Hepatocyte (in vitro differentiated cells): ENCODE measurements at regions not wholly inside any gene's neighbourhood (a gene's known extent, or its start where the extent isn't known, plus 50 kb on each side); places are given as distances from the start of the nearest gene placed in this dataset.

Source experiments
- DNase-seq: peaks from one replicate; pipeline ENCODE4 v3.0.0-alpha.2; 2016; ENCODE audit warnings: low spot score
- H2AFZ ChIP-seq: fragments of 200-600 bp; sonication (generic); 2 replicates; pipeline ENCODE4 v1.6.0; 2016; ENCODE audit warnings: antibody characterized with exemption, mild to moderate bottlenecking
- H3K27ac ChIP-seq: fragments of 200-600 bp; sonication (generic); 2 replicates; pipeline ENCODE4 v1.5.1; 2016; ENCODE audit warnings: mild to moderate bottlenecking
- H3K27me3 ChIP-seq: fragments of 200-600 bp; sonication (generic); 2 replicates; pipeline ENCODE4 v1.6.1; 2016
- H3K36me3 ChIP-seq: fragments of 200-600 bp; sonication (generic); replicated peaks from 2 replicates; pipeline ENCODE4 v1.5.1; 2016; ENCODE audit warnings: low read depth; ENCODE audit not compliant: insufficient read depth
- H3K4me1 ChIP-seq: fragments of 200-600 bp; sonication (generic); 2 replicates; pipeline ENCODE4 v1.5.1; 2016; ENCODE audit warnings: mild to moderate bottlenecking, moderate library complexity; ENCODE audit not compliant: insufficient read depth
- H3K4me2 ChIP-seq: fragments of 200-600 bp; sonication (generic); 2 replicates; pipeline ENCODE4 v1.6.0; 2016
- H3K4me3 ChIP-seq: fragments of 200-600 bp; sonication (generic); 2 replicates; pipeline ENCODE4 v1.5.1; 2016; ENCODE audit warnings: mild to moderate bottlenecking
- H3K79me2 ChIP-seq: fragments of 200-600 bp; sonication (generic); 2 replicates; pipeline ENCODE4 v1.6.0; 2017; ENCODE audit warnings: mild to moderate bottlenecking
- H3K9me2 ChIP-seq: fragments of 200-600 bp; sonication (generic); replicated peaks from 2 replicates; pipeline ENCODE4 v1.6.0; 2017; ENCODE audit warnings: mild to moderate bottlenecking; ENCODE audit not compliant: insufficient read depth
- H3K9me3 ChIP-seq: fragments of 200-600 bp; sonication (generic); 2 replicates; pipeline ENCODE4 v1.5.1; 2016; ENCODE audit warnings: low read depth, mild to moderate bottlenecking
- H4K20me1 ChIP-seq: fragments of 200-600 bp; sonication (generic); 2 replicates; pipeline ENCODE4 v1.6.0; 2016; ENCODE audit warnings: mild to moderate bottlenecking; ENCODE audit not compliant: insufficient read depth, poor library complexity, severe bottlenecking
- CTCF ChIP-seq: fragments of 200-600 bp; sonication (generic); IDR thresholded peaks from 2 replicates; pipeline ENCODE4 v1.5.1; 2016; ENCODE audit warnings: antibody characterized with exemption, mild to moderate bottlenecking; ENCODE audit not compliant: poor library complexity
- EZH2 ChIP-seq: fragments of 200-600 bp; sonication (generic); IDR thresholded peaks from 2 replicates; pipeline ENCODE4 v1.6.1; 2016; ENCODE audit warnings: antibody characterized with exemption, mild to moderate bottlenecking, borderline replicate concordance
- EZH2phosphoT487 ChIP-seq: fragments of 200-600 bp; sonication (generic); IDR thresholded peaks from one replicate; pipeline ENCODE4 v1.6.1; 2018; ENCODE audit warnings: antibody characterized with exemption, mild to moderate bottlenecking, low read depth, moderate library complexity; ENCODE audit not compliant: unreplicated experiment, severe bottlenecking
- WGBS: methylation state at CpG from one replicate; pipeline ENCODE4 v1.1.6; 2016; ENCODE audit warnings: low lambda C conversion rate; ENCODE audit errors: missing lambda C conversion rate; 5-methylcytosine and 5-hydroxymethylcytosine counted together

GRCh38 chr3:151971814-151972579, 98.6 kb downstream of the SUCNR1 start:
- WGBS: 23% methylated on average over 5 of the region's 5 CpGs
- Histone ChIP-seq H2AFZ (no peak overlapping the region), H3K9me2 (no peaks in the 10 kb centered on the region), H3K9me3 (no peaks in the 10 kb centered on the region), H3K27ac (peak overlapping the region; percentile 64), H3K4me2 (no peak overlapping the region), H3K4me1 (peaks cover 3% of the 10 kb centered on the region), H3K4me3 (no peak overlapping the region), H3K27me3 (no peaks in the 10 kb centered on the region), H3K36me3 (no peaks in the 10 kb centered on the region), H3K79me2 (no peaks in the 10 kb centered on the region), H4K20me1 (no peaks in the 10 kb centered on the region)
- TF ChIP-seq EZH2phosphoT487 (peak; percentile 78), CTCF (no peak)
- DNase-seq: peak; percentile 52

- Histone ChIP-seq H3K36me3 (no peaks in the 10 kb centered on the region), H3K79me2 (no peaks in the 10 kb centered on the region), H3K4me1 (peaks cover 3% of the 10 kb centered on the region), H3K27ac (no peak overlapping the region), H3K27me3 (no peaks in the 10 kb centered on the region), H3K9me3 (no peaks in the 10 kb centered on the region), H4K20me1 (no peaks in the 10 kb centered on the region), H3K4me3 (no peak overlapping the region), H3K9me2 (no peaks in the 10 kb centered on the region), H2AFZ (no peak overlapping the region), H3K4me2 (no peak overlapping the region)
- no peak for TF ChIP-seq CTCF
- TF ChIP-seq EZH2: no peak
- TF ChIP-seq EZH2phosphoT487: no peak
- DNase-seq: no peak
- 34% methylated on average over 3 of the region's 3 CpGs for WGBS
These were observed 100.6 kb downstream of the SUCNR1 start for GRCh38 chr3:151974067-151974466.

GRCh38 chr3:151976211-151977050, 103.0 kb downstream of the SUCNR1 start:
- no peaks in the 10 kb centered on the region for H3K4me1 ChIP-seq
- no peak overlapping the region for H3K27ac ChIP-seq

More at GRCh38 chr3:151976211-151977050, 103.0 kb downstream of the SUCNR1 start:
- Histone ChIP-seq H2AFZ (no peak overlapping the region), H3K27me3 (no peaks in the 10 kb centered on the region), H3K9me3 (no peaks in the 10 kb centered on the region), H3K4me2 (no peak overlapping the region), H3K79me2 (no peaks in the 10 kb centered on the region), H3K4me3 (no peak overlapping the region), H4K20me1 (no peaks in the 10 kb centered on the region), H3K9me2 (no peaks in the 10 kb centered on the region), H3K36me3 (no peaks in the 10 kb centered on the region)
- 89% methylated on average over 3 of the region's 3 CpGs for WGBS
- TF ChIP-seq EZH2phosphoT487: no peak
- TF ChIP-seq EZH2: no peak
- no peak for TF ChIP-seq CTCF
- DNase-seq: peak; percentile 15
